Spleen (tissue), 11 donors: ENCODE measurements at regions not wholly inside any gene's neighbourhood (a gene's known extent, or its start where the extent isn't known, plus 50 kb on each side); places are given as distances from the start of the nearest gene placed in this dataset.

Source experiments
- DNase-seq: peaks from one replicate; pipeline ENCODE4 v3.0.0-alpha.2; 2020
- H3K27ac ChIP-seq, 8 donors: fragments of 200-600 bp; sonication (generic) in 7 of 8; 1 replicate in 4 of 8; 2 replicates in 4 of 8; pipeline versions ENCODE4 v1.5.0 to v1.8.0; 2016 to 2021; ENCODE audit warnings: inconsistent platforms in 4 of 8, mild to moderate bottlenecking in 4 of 8, moderate library complexity in 1 of 8
- H3K27me3 ChIP-seq, 7 donors: fragments of 200-600 bp; sonication (generic) in 6 of 7; replicated peaks in 1 of 7; 1 replicate in 4 of 7; 2 replicates in 3 of 7; pipeline versions ENCODE4 v1.5.0 to v1.8.0; 2016 to 2021; ENCODE audit warnings: inconsistent platforms in 3 of 7, mild to moderate bottlenecking in 1 of 7
- H3K36me3 ChIP-seq, 6 donors: fragments of 200-600 bp; sonication (generic) in 5 of 6; 1 replicate in 4 of 6; 2 replicates in 2 of 6; pipeline versions ENCODE4 v1.5.0 to v1.8.0; 2016 to 2021; ENCODE audit warnings: inconsistent platforms in 2 of 6
- H3K4me1 ChIP-seq, 6 donors: fragments of 200-600 bp; sonication (generic) in 5 of 6; 1 replicate in 3 of 6; 2 replicates in 3 of 6; pipeline versions ENCODE4 v1.5.0 to v1.8.0; 2016 to 2021; ENCODE audit warnings: inconsistent platforms in 3 of 6
- H3K4me3 ChIP-seq, 8 donors: fragments of 200-600 bp; sonication (generic) in 7 of 8; 1 replicate in 4 of 8; 2 replicates in 4 of 8; pipeline versions ENCODE4 v1.5.0 to v1.8.0; 2016 to 2021; ENCODE audit warnings: inconsistent platforms in 4 of 8, mild to moderate bottlenecking in 4 of 8, moderate library complexity in 2 of 8
- H3K9me3 ChIP-seq, 8 donors: fragments of 200-600 bp; sonication (generic) in 7 of 8; 1 replicate in 4 of 8; 2 replicates in 4 of 8; pipeline versions ENCODE4 v1.5.0 to v1.8.0; 2016 to 2021; ENCODE audit warnings: inconsistent platforms in 4 of 8
- CTCF ChIP-seq, 11 experiments: fragments of 200-600 bp in 7 of 11; fragments of 450-650 bp in 4 of 11; sonication (generic) in 4 of 11; IDR thresholded peaks in 8 of 11; conservative IDR thresholded peaks in 3 of 11; 1 replicate in 7 of 11; 2 replicates in 4 of 11; pipeline versions ENCODE4 v1.4.0 to v1.8.0; 2016 to 2021; ENCODE audit warnings: antibody characterized with exemption in 11 of 11, inconsistent platforms in 4 of 11, mild to moderate bottlenecking in 1 of 11
- POLR2A ChIP-seq, 3 donors: fragments of 450-650 bp; IDR thresholded peaks; one replicate each; pipeline ENCODE4 v1.5.1; 2017; ENCODE audit warnings: antibody characterized with exemption in 3 of 3, mild to moderate bottlenecking in 1 of 3
- POLR2AphosphoS5 ChIP-seq, 3 donors: sonication (generic); formaldehyde crosslinking; IDR thresholded peaks; one replicate each; pipeline ENCODE4 v1.5.1; 2017; ENCODE audit warnings: antibody characterized with exemption in 3 of 3
- WGBS, 5 donors: extraction: QIAGEN DNeasy Blood & Tissue Kit in 3 of 5; methylation state at CpG; one replicate each; pipeline versions ENCODE4 v1.1.5 to v1.1.7; 2013 to 2018; 5-methylcytosine and 5-hydroxymethylcytosine counted together
- intact Hi-C: fragments of 100-400 bp; cut with DNase I; formaldehyde crosslinking; loops from one replicate; pipeline ENCODE4 v1.15.0; 2023; ENCODE audit warnings: low total_unique reads
- donor health status: healthy with polysubstance abuse.
- donor health status: DM: no; HTN: no; CAD: no; lungs with moderate emphysema.
- donor health status: DM: no; HTN: no; CAD: no.
- donor health status: Bipolar disorder and iron deficiency.
- donor health status: healthy.
- donor health status: DM: no; HTN: no; CAD: no.
- donor health status: DM: yes; HTN: yes; CAD: no.

GRCh38 chr6:43969158-43969981 lies 157.9 kb downstream of the MRPL14 start:
- no peaks in the 10 kb centered on the region for H3K9me3 ChIP-seq
- no peak overlapping the region for H3K4me3 ChIP-seq
- intact Hi-C loops, result no loop called here
- no peak overlapping the region for H3K27ac ChIP-seq
- peaks cover 0 to 33% (median 15%) of the 10 kb centered on the region in 6 donors for H3K4me1 ChIP-seq
- no peaks in the 10 kb centered on the region for H3K36me3 ChIP-seq
- TF ChIP-seq POLR2A (IDR thresholded peaks at IDR 0.05) (no peak), POLR2AphosphoS5 (IDR thresholded peaks at IDR 0.05) (no peak), CTCF (IDR thresholded peaks at IDR 0.05 in 8 of 11, conservative IDR thresholded peaks at IDR 0.05 in 3 of 11) (no peak)
- 65 to 78% (median 70%) methylated on average over 11 of the region's 11 CpGs for WGBS, 5 donors
- no peak for DNase-seq
- H3K27me3 ChIP-seq, result peaks cover 0 to 38% (median 0%) of the 10 kb centered on the region in 7 donors

DNA sequence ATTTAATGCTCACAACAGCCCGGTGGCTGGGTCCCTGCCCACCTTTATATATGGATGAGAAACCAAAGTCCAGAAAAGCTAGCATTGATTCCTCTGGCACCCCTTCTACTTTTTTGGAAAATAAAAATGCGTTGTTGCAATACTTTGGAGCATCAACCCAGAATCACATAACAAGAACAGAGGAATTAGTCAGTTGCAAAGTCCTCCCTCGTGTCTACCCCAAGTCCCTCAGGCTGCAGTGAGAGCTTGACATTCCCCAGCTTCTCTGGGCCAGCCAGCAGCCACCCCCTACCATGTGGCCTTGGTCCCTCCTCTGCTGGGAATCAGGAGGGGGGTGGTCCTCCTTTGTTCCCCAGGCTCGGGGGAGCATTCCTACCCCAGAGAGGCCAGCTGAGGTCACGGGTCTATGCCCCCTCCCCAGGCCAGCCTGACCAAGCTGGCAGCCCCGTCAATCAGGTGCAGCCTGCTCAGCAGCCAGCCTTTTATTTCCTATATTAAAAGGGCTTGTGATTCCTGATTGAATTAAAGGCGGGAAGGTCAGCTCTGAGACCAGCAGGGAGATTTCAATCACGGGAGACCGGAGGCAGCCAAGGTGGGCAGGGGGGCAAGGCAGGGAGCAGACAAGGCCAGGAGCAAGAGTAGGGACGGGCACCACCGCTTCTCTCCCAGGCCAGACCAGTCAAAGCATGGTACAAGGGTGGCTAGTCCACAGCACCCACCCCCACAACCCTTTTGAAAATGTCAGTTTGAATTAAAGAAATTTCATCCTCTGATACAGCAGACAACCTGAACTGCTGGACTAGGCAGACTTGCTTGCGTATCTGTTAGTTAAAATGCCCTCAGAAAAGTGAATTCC lies 158.9 kb downstream of the MRPL14 start:
- H3K27me3 ChIP-seq, result peaks cover 0 to 38% (median 0%) of the 10 kb centered on the region in 7 donors
- no peak for DNase-seq
- H3K9me3 ChIP-seq, result no peaks in the 10 kb centered on the region
- H3K4me3 ChIP-seq, result no peak overlapping the region
- H3K4me1 ChIP-seq, result peaks cover 0 to 30% (median 14%) of the 10 kb centered on the region in 6 donors
- H3K36me3 ChIP-seq, result no peaks in the 10 kb centered on the region
- intact Hi-C loops, result no loop called here
- 77 to 86% (median 82%) methylated on average over 10 to 12 of the region's 12 CpGs for WGBS, 5 donors
- H3K27ac ChIP-seq, result no peak overlapping the region
- TF ChIP-seq POLR2AphosphoS5 (IDR thresholded peaks at IDR 0.05) (no peak), POLR2A (IDR thresholded peaks at IDR 0.05) (no peak), CTCF (IDR thresholded peaks at IDR 0.05 in 8 of 11, conservative IDR thresholded peaks at IDR 0.05 in 3 of 11) (no peak)

DNA sequence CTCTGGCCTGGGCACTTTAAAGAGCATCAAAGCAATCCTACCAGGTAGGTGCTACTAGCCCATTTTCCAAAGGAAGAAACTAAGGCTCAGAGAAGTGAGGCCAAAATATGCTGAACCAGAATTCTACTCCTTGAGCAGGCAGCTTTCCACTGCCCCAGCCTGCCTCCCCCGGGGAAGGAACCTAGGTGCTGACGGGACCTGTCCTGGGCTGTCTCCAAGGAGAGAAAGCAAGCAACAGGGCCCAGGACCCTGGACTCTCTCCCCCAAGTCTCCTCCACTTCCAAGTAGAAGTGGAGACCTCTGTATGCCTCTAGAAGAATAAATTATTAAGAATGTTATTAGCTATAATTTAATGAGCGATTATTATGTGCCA lies 159.5 kb downstream of the MRPL14 start:
- intact Hi-C loops, result no loop called here
- no peak overlapping the region for H3K4me3 ChIP-seq
- no peaks in the 10 kb centered on the region for H3K9me3 ChIP-seq
- DNase-seq, result no peak
- peaks cover 0 to 23% (median 10%) of the 10 kb centered on the region in 6 donors for H3K4me1 ChIP-seq
- no peaks in the 10 kb centered on the region for H3K36me3 ChIP-seq
- WGBS, 5 donors, result 89 to 99% (median 93%) methylated on average over 3 of the region's 3 CpGs
- no peak overlapping the region for H3K27ac ChIP-seq
- H3K27me3 ChIP-seq, result peaks cover 0 to 38% (median 0%) of the 10 kb centered on the region in 7 donors
- TF ChIP-seq CTCF (IDR thresholded peaks at IDR 0.05 in 8 of 11, conservative IDR thresholded peaks at IDR 0.05 in 3 of 11) (no peak), POLR2A (IDR thresholded peaks at IDR 0.05) (no peak), POLR2AphosphoS5 (IDR thresholded peaks at IDR 0.05) (no peak)
